ENCODE measurements at regions not wholly inside any gene's neighbourhood (a gene's known extent, or its start where the extent isn't known, plus 50 kb on each side); places are given as distances from the start of the nearest gene placed in this dataset.
"Not testable (repeated sequence)": the region's sequence is repeated elsewhere in the genome, so short reads cannot be mapped to it uniquely, and the experiment has no call there.

GRCh38 chr2:22958308-22958707 lies 426.7 kb upstream of the KLHL29 start:
- H3K4me3 ChIP-seq (ENCODE audit: low read depth, low read length) = no peak overlapping the region
- no peak for TF ChIP-seq CTCF (IDR thresholded peaks at IDR 0.05; ENCODE audit: low read depth, low read length)

GRCh38 chr2:22967756-22968155 lies 417.2 kb upstream of the KLHL29 start:
- no peak for TF ChIP-seq CTCF (IDR thresholded peaks at IDR 0.05; ENCODE audit: low read depth, low read length)
- H3K4me3 ChIP-seq (ENCODE audit: low read depth, low read length) = no peak overlapping the region

GRCh38 chr2:22970284-22970975 lies 414.5 kb upstream of the KLHL29 start:
- no peak for TF ChIP-seq CTCF (IDR thresholded peaks at IDR 0.05; ENCODE audit: low read depth, low read length)

GRCh38 chr2:22970991-22971390 lies 414.0 kb upstream of the KLHL29 start:
- H3K4me3 ChIP-seq (ENCODE audit: low read depth, low read length) = no peak overlapping the region
- TF ChIP-seq CTCF (IDR thresholded peaks at IDR 0.05; ENCODE audit: low read depth, low read length) = no peak

More at GRCh38 chr2:22970284-22970975, 414.5 kb upstream of the KLHL29 start:
- no peak overlapping the region for H3K4me3 ChIP-seq (ENCODE audit: low read depth, low read length)

- H3K4me3 ChIP-seq (ENCODE audit: low read depth, low read length) = no peak overlapping the region
- no peak for TF ChIP-seq CTCF (IDR thresholded peaks at IDR 0.05; ENCODE audit: low read depth, low read length)
Observed at GRCh38 chr2:22981785-22982184, 403.2 kb upstream of the KLHL29 start.

GRCh38 chr2:22984152-22984551 lies 400.8 kb upstream of the KLHL29 start:
- not testable (repeated sequence) for H3K4me3 ChIP-seq (ENCODE audit: low read depth, low read length)

- no peak overlapping the region for H3K4me3 ChIP-seq (ENCODE audit: low read depth, low read length)
- TF ChIP-seq CTCF (IDR thresholded peaks at IDR 0.05; ENCODE audit: low read depth, low read length) = no peak
Observed at GRCh38 chr2:22990246-22990645, 394.7 kb upstream of the KLHL29 start.

- no peak overlapping the region for H3K4me3 ChIP-seq (ENCODE audit: low read depth, low read length)
- no peak for TF ChIP-seq CTCF (IDR thresholded peaks at IDR 0.05; ENCODE audit: low read depth, low read length)
Observed at GRCh38 chr2:22991844-22992243, 393.1 kb upstream of the KLHL29 start.
